HG02943 (cell line): ENCODE measurements at regions not wholly inside any gene's neighbourhood (a gene's known extent, or its start where the extent isn't known, plus 50 kb on each side); places are given as distances from the start of the nearest gene placed in this dataset.

Source experiments
- ATAC-seq: cut with Tn5 transposase; IDR thresholded peaks from one replicate; pipeline ENCODE4 v1.9.1; 2021; ENCODE audit warnings: mild to moderate bottlenecking, low read depth, moderate library complexity; ENCODE audit not compliant: unreplicated experiment

DNA sequence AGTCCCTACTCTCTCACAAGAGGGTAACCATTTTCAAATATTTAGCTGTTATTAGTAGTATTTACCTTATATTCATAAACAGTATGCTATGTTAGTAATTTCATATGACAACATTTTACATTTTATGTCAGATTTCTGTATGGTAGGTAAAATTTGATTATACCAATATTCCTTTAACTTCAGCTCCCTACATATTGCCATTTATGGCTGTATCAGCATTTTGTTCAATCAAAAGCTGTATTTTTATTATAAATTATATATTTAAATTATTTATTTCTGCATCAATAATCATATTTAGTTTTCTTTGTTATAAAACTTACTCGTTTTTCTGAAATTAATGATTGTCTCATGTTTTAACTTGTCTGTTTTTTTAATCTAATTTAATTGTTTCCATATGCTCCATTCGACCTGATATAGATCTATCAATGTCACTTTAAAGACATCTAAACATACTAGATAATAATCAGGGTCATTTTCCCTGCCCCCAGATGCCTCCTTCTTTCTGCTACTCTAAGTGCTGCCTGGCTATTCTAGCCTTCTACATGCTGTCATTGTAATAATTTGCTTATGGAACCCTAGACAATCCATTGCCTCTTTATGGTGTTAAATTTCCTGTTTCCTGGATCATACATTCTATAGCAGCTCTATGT lies 1976.7 kb upstream of the ADGRL3 start:
- no peak for ATAC-seq

DNA sequence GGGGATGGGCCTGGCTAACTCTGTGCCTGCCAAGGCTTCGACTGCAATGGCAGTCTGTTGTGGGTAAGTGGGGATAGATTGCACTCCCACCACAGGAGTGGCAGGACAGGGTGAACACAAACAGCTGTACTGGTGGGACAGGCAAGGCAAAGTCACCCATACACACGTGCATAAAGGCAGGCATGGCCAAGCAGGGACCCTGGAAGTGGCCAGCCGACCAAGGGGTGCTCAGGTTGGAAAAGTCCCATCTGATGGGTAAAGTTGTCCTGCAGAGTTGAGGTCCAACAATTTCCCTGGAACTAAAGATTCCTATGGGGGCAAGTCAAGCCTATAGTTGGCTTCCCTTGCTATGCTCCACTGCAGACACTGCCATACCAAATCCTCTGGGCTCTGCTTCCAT lies 1961.9 kb upstream of the ADGRL3 start:
- no peak for ATAC-seq

DNA sequence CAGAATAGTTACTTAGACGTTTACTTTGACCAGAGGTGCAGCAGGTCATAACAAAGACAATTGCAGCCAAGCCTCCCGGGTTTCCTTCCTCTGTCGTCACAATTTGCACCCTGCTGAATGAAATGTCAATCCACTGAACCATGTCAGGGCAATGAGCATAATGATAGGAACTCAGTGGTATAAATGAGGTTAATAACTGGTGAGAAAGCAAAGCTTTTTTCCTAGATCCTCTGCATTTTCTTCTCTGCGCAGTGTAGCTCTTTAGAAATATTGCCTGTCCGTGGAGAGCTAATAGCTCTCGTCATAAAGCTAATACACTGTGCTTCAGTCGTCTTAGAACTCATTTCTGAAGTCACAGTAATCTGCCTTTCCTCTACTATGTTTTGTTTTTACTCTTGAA lies 1960.1 kb upstream of the ADGRL3 start:
- no peak for ATAC-seq

DNA sequence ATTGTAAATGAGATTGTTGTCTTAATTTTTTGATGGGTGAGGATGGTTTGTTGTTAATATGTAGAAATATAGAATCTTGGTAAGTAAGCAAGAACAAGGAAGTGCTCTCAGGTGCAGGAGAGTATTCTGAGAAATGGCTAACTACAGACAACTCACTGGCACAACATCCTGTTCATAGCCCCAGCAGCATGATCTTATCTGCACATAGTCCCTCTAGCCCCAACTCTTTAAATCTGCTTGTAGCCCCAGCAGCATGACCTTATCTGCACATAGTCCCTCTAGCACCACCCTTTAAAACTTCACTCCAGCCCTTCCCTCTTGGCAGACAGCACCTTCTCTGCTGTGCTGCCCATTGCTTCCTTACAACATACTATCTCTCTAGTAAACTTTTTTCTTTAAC lies 1957.1 kb upstream of the ADGRL3 start:
- no peak for ATAC-seq

DNA sequence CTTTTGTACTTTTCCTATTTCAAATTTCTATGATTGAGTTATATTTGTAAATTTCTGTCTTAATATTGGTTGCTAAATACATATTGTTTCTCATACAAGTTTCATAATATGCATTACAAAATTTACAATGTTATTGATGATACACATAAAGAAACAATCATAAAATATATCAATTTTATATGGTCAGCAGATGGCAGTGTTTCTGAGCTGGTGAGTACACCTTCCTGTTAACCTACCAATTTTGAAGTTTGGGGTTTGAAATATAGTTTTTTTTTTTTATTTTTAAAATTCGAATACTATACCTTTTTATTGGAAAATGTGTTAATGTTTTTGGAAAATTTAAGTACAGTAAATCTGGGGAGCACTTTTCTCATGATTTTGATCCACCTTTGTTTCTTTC lies 1953.1 kb upstream of the ADGRL3 start:
- no peak for ATAC-seq

DNA sequence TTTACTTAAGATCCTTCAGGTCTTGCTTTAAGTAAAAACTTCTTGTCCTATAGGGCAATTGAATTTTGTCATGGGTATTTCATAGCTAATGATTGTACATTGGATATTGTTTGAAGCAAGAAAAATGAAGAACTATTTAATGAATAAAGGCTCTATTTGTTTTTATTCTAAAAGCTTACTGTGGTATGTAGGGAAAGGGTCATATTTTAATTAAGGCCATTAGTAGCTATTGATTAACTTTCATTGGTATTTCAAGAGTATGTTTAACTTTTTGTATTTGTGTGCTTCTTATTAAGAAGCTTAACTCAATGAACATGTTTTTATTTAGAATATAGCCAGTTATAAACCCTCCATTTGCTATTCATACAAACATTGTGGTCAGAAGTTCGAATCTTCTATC lies 1951.8 kb upstream of the ADGRL3 start:
- no peak for ATAC-seq

DNA sequence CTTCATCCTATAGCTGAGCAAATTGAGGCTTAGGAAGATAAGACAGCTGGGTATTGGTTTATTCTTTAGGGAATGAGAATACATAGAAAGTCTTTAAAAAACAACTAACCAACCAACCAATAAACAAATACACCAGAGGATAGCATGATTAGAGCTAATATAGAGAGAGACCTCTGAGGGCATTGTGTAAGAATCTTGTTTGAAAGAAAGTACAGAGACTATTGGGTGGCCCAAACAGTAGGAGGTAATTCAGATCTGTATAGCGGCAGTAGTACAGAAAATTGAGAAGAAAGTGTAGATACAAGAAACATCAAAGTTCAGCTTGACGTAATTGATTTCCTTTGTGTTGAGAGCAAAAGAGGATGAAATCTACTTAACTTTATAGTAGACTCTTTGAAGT lies 1951.0 kb upstream of the ADGRL3 start:
- ATAC-seq, result no peak

DNA sequence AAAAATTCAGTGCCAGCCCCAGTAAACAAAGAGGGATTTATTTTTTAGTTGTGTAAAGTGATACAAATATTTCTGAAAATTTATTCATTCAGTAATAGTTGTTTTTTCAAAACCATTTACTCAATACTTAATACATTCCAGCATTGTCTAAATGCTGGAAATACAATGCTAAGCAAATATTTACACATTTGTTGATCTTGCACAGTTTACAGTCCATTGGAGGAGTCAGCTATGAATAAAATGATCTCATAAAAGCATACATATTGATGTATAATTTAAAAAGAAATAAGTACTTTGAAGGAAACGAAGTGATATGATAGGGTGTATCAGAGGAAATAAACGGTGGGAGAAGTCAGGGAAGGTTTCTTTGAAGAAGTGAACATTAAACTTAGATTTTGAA lies 1942.1 kb upstream of the ADGRL3 start:
- ATAC-seq, result no peak

DNA sequence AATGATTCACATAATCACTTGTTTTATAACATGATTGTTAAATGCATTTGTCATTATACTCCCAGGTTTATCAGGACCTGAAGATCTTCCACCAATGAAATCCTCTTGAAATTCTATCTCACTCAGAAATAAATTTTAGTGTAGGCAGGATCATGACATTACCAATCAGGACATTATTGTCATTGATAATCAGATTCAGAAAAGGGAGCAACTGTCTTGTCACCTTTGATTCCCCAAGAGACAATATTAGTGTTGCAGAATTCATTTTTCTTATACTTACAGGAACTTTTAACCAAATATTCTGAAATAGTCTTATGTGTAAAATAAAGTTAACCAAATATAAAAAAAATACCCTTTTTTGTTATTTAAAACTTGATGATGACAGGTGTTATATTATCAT lies 1892.5 kb upstream of the ADGRL3 start:
- ATAC-seq, result no peak

DNA sequence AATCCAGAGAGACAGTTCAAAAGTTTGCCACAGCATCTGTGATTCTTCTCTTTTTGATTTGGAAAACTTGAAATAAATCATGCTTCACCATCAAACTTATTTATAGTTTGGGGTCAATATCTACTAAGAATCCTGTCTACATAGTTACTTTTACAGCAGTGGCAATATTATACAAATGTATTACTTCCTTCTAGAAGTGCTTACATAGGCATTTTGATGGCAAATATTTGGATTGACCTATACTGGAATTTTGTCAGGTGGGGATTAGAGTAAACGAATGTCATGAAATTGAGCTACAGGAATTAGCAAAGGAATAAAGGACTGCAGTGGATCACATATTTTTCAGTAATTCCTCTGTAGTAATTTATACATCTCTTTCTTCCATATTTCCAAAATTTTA lies 1885.5 kb upstream of the ADGRL3 start:
- ATAC-seq, result no peak

DNA sequence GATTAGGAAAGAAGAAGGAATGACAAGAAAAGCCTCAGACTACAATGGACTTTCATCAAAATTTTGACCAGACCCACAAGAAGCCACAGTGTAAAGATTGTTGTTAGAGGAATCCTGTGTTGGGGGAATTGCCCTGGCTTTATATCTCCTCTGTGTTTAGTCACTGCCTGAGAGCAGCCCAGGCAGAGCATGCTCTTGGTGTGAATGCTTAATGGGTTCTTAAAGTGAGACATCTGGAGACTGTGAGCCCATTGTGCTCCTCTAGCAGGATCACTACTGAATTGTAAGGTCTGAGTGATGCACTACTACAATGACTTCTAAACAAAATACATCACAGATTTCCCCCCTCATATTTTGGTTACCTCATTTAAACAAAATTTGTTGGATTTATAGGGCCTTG lies 1860.5 kb upstream of the ADGRL3 start:
- no peak for ATAC-seq

DNA sequence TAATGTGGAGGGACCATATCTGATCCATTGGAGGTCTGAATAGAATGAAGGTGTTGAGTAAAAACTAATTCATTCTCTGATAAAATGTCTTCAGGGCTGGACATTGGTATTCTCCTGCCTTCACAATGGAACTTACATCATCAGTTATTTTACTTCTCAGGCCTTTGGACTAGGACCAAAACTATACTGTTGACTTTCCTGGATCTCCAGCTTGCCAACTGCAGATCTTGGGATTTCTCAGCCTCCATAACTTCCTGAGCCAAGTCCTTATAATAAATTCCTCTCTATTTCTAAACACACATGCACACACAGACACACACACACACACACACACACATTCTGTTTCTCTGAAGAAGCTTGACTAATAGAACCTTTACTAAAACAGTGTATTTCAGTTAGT lies 1858.6 kb upstream of the ADGRL3 start:
- no peak for ATAC-seq

DNA sequence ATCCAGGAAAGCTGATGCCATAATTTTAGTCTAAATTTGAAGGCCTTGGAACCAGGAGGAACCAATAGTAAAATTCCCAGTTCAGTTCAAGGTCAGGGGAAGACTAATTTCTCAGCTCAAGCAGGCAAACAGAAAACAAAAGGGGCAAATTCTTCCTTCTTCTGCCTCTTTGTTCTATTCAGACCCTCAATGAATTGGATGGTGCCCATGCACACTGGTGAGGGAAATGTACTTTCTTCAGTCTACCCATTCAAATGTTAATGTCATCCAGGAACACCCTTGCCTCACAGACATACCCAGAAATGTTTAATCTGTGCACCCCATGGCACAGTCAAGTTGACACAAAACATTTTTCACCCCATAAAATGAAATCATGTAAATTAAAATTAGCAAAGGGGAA lies 1851.2 kb upstream of the ADGRL3 start:
- ATAC-seq, result no peak

DNA sequence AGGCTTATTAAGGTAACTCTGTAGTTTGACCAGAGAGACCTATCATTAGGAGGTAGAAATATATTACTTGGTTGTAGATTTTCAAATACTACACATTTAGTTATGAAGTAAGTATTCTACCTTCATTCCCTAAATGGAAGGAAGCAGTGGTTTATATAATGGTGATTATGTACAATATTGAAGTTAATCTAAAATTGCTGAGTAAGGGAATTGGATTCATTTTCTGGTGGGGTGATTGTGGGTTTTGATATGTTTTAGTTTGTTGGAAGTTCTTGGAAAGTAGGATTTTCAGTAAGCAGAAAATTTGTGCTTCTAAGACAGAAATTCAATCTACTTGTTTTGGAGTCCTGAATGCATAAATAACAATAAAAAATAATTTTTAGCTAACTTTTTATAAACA lies 1830.9 kb upstream of the ADGRL3 start:
- no peak for ATAC-seq

DNA sequence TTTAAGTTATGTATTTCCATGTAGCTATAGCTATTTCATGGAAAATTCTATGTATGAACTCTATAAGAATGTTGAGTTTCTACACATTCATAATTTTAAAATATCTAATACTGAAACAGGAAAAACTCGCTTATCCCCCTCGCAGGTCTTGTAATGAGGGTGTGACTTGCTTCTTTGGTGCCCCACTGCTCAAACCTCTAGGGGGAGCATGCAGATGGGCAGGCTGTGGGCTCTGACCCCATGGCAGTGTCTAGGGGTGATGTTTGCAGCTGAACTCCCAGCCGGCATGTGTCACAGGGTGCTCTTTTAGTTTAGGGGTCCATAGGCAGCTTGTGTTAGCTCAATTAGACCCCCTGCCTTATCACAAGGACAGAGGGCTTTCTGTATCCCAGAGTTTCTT lies 1825.7 kb upstream of the ADGRL3 start:
- ATAC-seq, result no peak

DNA sequence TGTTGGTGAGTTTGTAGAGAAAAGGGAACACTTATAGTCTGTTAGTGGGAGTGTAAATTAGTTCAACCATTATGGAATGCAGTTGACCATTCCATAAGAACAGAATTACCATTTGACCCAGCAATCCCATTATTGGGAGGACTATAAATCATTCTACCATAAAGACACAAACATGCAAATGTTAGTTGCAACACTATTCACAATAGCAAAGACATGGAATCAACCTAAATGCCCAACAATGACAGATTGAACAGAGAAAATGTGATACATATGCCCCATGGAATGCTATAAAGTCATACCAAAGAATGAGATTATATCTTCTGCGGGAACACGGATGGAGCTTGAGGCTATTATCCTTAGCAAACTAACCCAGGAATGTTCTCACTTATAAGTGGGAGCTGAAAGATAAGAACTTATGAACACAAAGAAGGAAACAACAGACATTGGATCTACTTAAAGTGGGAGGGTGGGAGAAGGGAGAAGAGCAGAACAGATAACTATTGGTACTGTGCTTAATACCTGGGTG lies 1819.2 kb upstream of the ADGRL3 start:
- no peak for ATAC-seq

DNA sequence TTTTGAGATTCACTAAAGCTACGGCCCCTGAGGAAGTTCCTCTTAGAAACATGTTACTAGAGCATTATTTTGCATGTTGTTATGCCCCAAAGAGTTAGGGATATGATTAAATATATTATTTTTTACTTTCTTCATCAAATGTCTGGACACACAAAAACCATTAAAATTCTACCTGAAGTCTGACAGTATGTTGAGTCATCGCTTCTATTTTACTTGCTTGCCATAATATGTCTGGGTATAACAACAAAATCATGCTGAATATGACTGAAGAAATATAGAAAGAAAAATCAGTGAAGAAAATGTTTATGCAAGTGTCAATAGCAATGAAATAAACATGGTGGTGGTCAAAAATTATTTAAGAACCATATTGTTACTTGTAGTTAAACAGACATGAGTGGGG lies 1818.5 kb upstream of the ADGRL3 start:
- ATAC-seq, result no peak

DNA sequence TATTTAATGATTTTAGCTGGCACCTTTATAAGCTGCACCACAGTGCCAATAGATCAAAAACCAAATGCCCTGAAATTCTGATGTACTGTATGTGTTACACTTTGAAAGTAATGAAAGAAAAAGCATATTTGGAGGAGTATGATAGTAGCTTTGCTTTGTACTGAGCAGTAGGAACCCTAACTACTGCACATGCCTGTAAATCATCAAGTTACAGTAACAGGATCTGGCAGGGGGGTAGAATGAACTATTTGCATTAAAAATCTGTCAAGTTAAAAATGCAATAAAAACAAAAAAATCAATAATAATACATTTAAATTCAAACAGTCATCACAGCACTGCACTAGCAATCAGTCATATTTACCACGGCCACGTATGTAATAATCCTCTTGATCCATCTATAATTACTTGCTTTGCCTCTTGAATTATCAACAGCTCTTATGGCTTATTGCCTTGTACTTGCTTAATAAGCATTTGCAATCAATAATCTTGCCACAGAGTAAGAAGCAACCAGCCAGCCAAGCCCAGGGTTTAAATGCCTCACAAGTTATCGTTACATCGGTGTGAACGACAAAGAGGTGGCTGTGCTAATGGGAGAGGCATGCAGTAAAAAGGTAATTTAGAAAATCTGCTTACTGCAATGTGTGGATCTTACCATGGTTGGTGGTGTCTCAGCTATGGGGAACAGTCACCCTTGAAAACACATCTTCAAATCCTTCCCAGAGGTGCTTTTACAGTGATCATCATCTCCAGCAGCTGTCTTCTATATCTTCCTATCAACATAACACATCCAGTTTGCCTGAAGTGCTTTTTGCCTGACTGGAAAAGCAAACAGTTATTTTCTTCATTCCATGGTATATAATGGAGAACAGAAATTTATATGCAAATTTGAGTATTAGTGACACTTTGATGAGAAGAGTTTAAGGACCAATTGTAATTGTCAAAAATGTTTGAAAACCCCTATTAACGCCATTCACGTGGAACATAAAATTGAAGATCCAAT lies 1812.1 kb upstream of the ADGRL3 start:
- ATAC-seq, result no peak

DNA sequence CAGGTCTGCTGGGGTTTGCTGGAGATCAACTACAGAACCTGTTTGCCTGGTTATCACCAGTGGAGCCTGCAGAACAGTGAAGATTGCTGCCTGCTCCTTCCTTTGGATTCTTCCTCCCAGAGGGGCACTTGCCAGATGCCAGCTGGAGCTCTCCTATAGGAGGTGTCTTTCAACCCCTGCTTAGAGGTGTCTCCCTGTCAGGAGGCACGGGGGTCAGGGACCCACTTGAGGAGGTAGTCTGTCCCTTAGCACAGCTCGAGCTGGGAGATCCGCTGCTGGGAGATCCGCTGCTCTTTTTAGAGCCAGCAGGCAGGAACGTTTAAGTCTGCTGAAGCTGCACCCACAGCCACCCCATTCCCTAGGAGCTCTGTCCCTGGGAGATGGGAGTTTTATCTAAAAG lies 1806.3 kb upstream of the ADGRL3 start:
- no peak for ATAC-seq

DNA sequence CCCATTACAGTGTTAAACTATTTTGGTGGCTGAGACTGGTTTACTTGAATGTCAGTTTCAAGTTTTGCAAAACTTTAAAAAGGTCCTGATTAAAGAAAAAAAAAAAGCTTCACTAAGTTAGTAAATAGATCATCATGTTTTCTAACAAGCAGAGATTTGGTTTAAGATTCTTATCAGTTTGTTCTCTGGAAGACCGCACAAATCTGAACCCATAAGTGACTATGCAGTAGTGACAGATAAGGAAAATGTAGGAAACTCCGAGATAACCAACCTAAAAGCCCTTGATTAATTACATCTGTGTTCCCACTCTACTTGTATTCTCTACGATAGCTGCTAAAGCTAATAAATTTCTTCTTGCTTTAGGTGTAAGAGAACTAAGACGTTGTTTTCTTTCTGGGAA lies 1799.8 kb upstream of the ADGRL3 start:
- ATAC-seq, result no peak

DNA sequence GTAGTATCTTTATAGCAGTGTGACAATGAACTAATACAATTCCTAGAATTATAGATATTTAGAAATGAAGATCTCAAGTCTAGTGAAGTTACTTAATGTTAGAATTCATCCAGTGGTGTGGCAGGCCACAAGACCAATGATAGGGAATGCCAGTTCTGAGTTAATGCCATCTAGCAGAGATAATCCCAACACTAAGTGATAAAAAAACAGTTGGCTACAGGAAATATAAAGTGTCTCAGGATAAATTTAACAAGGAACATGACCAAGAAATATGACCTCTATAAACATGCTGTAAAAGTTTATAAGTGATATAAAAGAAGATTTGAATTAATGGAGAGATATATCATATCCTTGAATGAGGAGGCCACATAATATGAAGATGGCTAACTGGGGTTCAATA lies 1790.5 kb upstream of the ADGRL3 start:
- no peak for ATAC-seq

DNA sequence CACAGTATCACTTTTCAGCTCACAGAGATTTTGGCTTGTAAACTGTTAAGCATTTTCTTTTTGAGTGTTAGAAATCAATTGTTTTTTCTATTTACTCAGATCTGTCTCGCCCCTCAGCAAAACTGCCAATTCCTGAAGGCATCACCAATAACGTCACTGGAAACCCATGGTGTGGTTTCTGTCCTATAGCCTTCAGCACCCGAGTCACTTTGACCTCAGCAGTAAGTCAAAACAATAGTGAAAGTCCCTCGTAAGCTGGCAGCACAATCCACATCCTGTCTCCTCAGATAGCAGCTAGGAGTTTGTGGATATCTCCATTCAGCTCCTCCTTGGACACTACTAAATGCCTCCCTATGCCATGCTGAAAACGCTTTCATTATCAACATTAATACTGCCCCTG lies 1787.4 kb upstream of the ADGRL3 start:
- no peak for ATAC-seq
